Renal cortical epithelial cell (primary cell): ENCODE measurements at regions not wholly inside any gene's neighbourhood (a gene's known extent, or its start where the extent isn't known, plus 50 kb on each side); places are given as distances from the start of the nearest gene placed in this dataset.

Source experiments
- DNase-seq: peaks from one replicate; pipeline ENCODE4 v3.0.0-alpha.2; 2011; ENCODE audit warnings: low read depth

- peak; percentile 83 for DNase-seq
Observed at GRCh38 chr2:236745420-236746210, 176.0 kb downstream of the ACKR3 start.

- no peak for DNase-seq
Observed at GRCh38 chr2:236746833-236747232, 177.2 kb downstream of the ACKR3 start.

- DNase-seq: no peak
Observed at GRCh38 chr2:236747426-236747825, 177.8 kb downstream of the ACKR3 start.

GRCh38 chr2:236747925-236748324, 178.3 kb downstream of the ACKR3 start:
- no peak for DNase-seq

GRCh38 chr2:236748385-236748784, 178.8 kb downstream of the ACKR3 start:
- no peak for DNase-seq

GRCh38 chr2:236748801-236749200, 179.2 kb downstream of the ACKR3 start:
- DNase-seq: no peak

- no peak for DNase-seq
Observed at GRCh38 chr2:236749346-236749745, 179.7 kb downstream of the ACKR3 start.

GRCh38 chr2:236752096-236752495, 182.5 kb downstream of the ACKR3 start:
- DNase-seq: peak; percentile 18

- peak; percentile 14 for DNase-seq
Observed at GRCh38 chr2:236753606-236754270, 184.1 kb downstream of the ACKR3 start.

GRCh38 chr2:236754271-236754944, 184.8 kb downstream of the ACKR3 start:
- DNase-seq: peak; percentile 8

GRCh38 chr2:236755278-236755840, 185.7 kb downstream of the ACKR3 start:
- DNase-seq: no peak

GRCh38 chr2:236758406-236758805, 188.8 kb downstream of the ACKR3 start:
- no peak for DNase-seq

- no peak for DNase-seq
Observed at GRCh38 chr2:236760246-236760645, 190.6 kb downstream of the ACKR3 start.

- DNase-seq: no peak
Observed at GRCh38 chr2:236761358-236761757, 191.7 kb downstream of the ACKR3 start.

GRCh38 chr2:236762628-236763027, 193.0 kb downstream of the ACKR3 start:
- no peak for DNase-seq

- no peak for DNase-seq
Observed at GRCh38 chr2:236763857-236764256, 194.2 kb downstream of the ACKR3 start.

- no peak for DNase-seq
Observed at GRCh38 chr2:236764716-236765115, 195.1 kb downstream of the ACKR3 start.

GRCh38 chr2:236765478-236765877, 195.9 kb downstream of the ACKR3 start:
- no peak for DNase-seq

- no peak for DNase-seq
Observed at GRCh38 chr2:236766850-236767249, 197.2 kb downstream of the ACKR3 start.

- no peak for DNase-seq
Observed at GRCh38 chr2:236767941-236768340, 198.3 kb downstream of the ACKR3 start.

GRCh38 chr2:236768393-236769140, 198.9 kb downstream of the ACKR3 start:
- peak; percentile 10 for DNase-seq
